T-helper 1 cell treated with Interleukin-12 subunit alpha and Interleukin-12 subunit beta and Interleukin-4 antibody, amounts not matched to agents 30 μg/mL and 1 μg/mL, for 36 hours (primary cell): ENCODE measurements at regions not wholly inside any gene's neighbourhood (a gene's known extent, or its start where the extent isn't known, plus 50 kb on each side); places are given as distances from the start of the nearest gene placed in this dataset.

ENCODE experiments used
- H3K27ac Mint-ChIP-seq: one replicate; pipeline ENCODE4 v1.8.0; 2021; ENCODE audit warnings: mild to moderate bottlenecking, mixed read lengths
- H3K27me3 Mint-ChIP-seq: one replicate; pipeline ENCODE4 v1.8.0; 2021; ENCODE audit warnings: low read depth, mixed read lengths
- H3K36me3 Mint-ChIP-seq: one replicate; pipeline ENCODE4 v1.8.0; 2021; ENCODE audit warnings: low read depth, mixed read lengths
- H3K4me1 Mint-ChIP-seq: one replicate; pipeline ENCODE4 v1.8.0; 2021; ENCODE audit warnings: low read depth, mixed read lengths
- H3K4me3 Mint-ChIP-seq: one replicate; pipeline ENCODE4 v1.8.0; 2021; ENCODE audit warnings: mild to moderate bottlenecking, moderate library complexity, mixed read lengths
- H3K9me3 Mint-ChIP-seq: one replicate; pipeline ENCODE4 v1.8.0; 2021; ENCODE audit warnings: mixed read lengths

- Mint-ChIP-seq H3K4me3 (no peak overlapping the region), H3K9me3 (peaks cover 5% of the 10 kb centered on the region), H3K4me1 (no peaks in the 10 kb centered on the region), H3K36me3 (no peaks in the 10 kb centered on the region), H3K27ac (no peak overlapping the region), H3K27me3 (no peaks in the 10 kb centered on the region)
Observed at GRCh38 chr5:124238350-124238749, 508.1 kb downstream of the ZNF608 start.

- H3K4me1 Mint-ChIP-seq = no peaks in the 10 kb centered on the region
- no peak overlapping the region for H3K4me3 Mint-ChIP-seq
- H3K27ac Mint-ChIP-seq = no peak overlapping the region
- H3K36me3 Mint-ChIP-seq = no peaks in the 10 kb centered on the region
- no peaks in the 10 kb centered on the region for H3K27me3 Mint-ChIP-seq
- peaks cover 5% of the 10 kb centered on the region for H3K9me3 Mint-ChIP-seq
Observed at GRCh38 chr5:124237206-124237695, 509.2 kb downstream of the ZNF608 start.

- Mint-ChIP-seq H3K9me3 (no peaks in the 10 kb centered on the region), H3K36me3 (no peaks in the 10 kb centered on the region), H3K27ac (no peak overlapping the region), H3K4me1 (no peaks in the 10 kb centered on the region), H3K4me3 (no peak overlapping the region), H3K27me3 (no peaks in the 10 kb centered on the region)
Observed at GRCh38 chr5:124236361-124237205, 509.9 kb downstream of the ZNF608 start.

- Mint-ChIP-seq H3K4me1 (no peaks in the 10 kb centered on the region), H3K4me3 (no peak overlapping the region), H3K27ac (no peak overlapping the region)
Observed at GRCh38 chr5:124235576-124235975, 510.9 kb downstream of the ZNF608 start.

DNA sequence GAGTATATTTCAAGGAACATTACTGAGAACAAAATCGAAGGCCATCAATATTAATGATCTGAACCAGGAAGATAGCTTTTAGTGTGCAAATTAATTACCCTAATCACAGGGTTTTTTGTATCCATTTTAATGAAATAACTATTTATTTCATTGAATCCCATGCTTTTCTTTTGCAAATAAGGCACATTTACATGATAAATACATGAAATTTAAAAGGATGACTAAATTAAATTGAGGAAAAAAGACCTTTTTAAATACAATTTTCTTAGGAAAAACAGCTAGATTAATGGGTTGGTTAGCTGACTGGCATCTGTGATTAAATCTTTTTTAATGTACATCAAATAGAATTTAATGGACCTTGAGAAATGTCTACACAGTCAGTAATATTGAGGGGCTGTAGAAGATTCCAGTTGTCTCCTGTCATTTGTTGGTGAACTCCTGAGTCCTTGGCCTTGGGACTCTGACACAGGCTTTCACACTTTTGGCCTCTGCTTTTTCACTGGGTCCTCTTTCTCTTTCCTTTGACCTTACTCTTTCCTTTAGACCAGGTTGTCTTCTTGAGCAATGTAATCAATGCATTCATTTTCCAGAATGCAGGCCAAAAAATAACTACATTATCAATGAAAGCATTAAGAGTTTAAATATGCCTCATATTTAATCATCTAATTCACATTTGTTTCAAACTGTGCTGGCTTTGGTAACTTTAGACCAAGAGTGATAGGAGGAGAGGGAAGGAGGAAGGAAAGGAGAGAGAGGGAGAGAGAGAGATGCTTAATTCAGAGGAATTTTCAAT, 511.5 kb downstream of the ZNF608 start:
- no peak overlapping the region for H3K27ac Mint-ChIP-seq
- no peaks in the 10 kb centered on the region for H3K27me3 Mint-ChIP-seq
- H3K4me3 Mint-ChIP-seq = no peak overlapping the region
- H3K36me3 Mint-ChIP-seq = no peaks in the 10 kb centered on the region
- H3K4me1 Mint-ChIP-seq = no peaks in the 10 kb centered on the region
- H3K9me3 Mint-ChIP-seq = no peaks in the 10 kb centered on the region

More at GRCh38 chr5:124235576-124235975, 510.9 kb downstream of the ZNF608 start:
- no peaks in the 10 kb centered on the region for H3K9me3 Mint-ChIP-seq
- H3K36me3 Mint-ChIP-seq = no peaks in the 10 kb centered on the region
- H3K27me3 Mint-ChIP-seq = no peaks in the 10 kb centered on the region

- no peaks in the 10 kb centered on the region for H3K4me1 Mint-ChIP-seq
- H3K27ac Mint-ChIP-seq = no peak overlapping the region
- H3K9me3 Mint-ChIP-seq = no peaks in the 10 kb centered on the region
- H3K27me3 Mint-ChIP-seq = no peaks in the 10 kb centered on the region
- no peaks in the 10 kb centered on the region for H3K36me3 Mint-ChIP-seq
- H3K4me3 Mint-ChIP-seq = no peak overlapping the region
Observed at GRCh38 chr5:124234022-124234769, 512.2 kb downstream of the ZNF608 start.

GRCh38 chr5:124232515-124232914, 513.9 kb downstream of the ZNF608 start:
- no peaks in the 10 kb centered on the region for H3K9me3 Mint-ChIP-seq
- H3K4me3 Mint-ChIP-seq = no peak overlapping the region
- H3K36me3 Mint-ChIP-seq = no peaks in the 10 kb centered on the region
- H3K27ac Mint-ChIP-seq = no peak overlapping the region
- no peaks in the 10 kb centered on the region for H3K27me3 Mint-ChIP-seq
- H3K4me1 Mint-ChIP-seq = no peaks in the 10 kb centered on the region

- Mint-ChIP-seq H3K4me3 (no peak overlapping the region), H3K27ac (no peak overlapping the region), H3K4me1 (no peaks in the 10 kb centered on the region), H3K9me3 (no peaks in the 10 kb centered on the region), H3K27me3 (no peaks in the 10 kb centered on the region), H3K36me3 (no peaks in the 10 kb centered on the region)
Observed at GRCh38 chr5:124231802-124232201, 514.6 kb downstream of the ZNF608 start.

DNA sequence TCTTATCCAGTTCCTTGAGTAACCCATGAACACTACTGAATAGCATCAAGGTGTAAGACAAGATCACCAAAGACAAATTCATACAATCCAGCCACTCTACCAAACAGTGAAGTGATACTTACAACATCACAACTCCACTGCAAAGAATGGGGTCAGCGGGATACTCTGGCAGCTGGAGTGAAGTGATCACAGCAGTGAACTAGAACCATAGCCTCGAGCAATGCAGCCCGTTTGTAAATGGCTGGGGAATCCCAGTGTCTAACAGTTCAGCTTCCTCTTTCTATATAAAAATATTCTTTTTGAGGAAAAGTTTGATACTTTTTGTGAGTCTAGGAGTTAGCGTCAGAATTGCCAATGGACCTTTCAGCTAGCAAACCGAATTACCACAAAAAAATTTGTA, 515.2 kb downstream of the ZNF608 start:
- no peak overlapping the region for H3K4me3 Mint-ChIP-seq
- no peaks in the 10 kb centered on the region for H3K4me1 Mint-ChIP-seq
- H3K27ac Mint-ChIP-seq = no peak overlapping the region

GRCh38 chr5:124230456-124230855, 516.0 kb downstream of the ZNF608 start:
- Mint-ChIP-seq H3K4me1 (no peaks in the 10 kb centered on the region), H3K9me3 (peaks cover 3% of the 10 kb centered on the region), H3K27ac (no peak overlapping the region), H3K27me3 (no peaks in the 10 kb centered on the region), H3K36me3 (no peaks in the 10 kb centered on the region), H3K4me3 (no peak overlapping the region)

More for the DNA sequence above, 515.2 kb downstream of the ZNF608 start:
- Mint-ChIP-seq H3K9me3 (peaks cover 2% of the 10 kb centered on the region), H3K36me3 (no peaks in the 10 kb centered on the region), H3K27me3 (no peaks in the 10 kb centered on the region)

DNA sequence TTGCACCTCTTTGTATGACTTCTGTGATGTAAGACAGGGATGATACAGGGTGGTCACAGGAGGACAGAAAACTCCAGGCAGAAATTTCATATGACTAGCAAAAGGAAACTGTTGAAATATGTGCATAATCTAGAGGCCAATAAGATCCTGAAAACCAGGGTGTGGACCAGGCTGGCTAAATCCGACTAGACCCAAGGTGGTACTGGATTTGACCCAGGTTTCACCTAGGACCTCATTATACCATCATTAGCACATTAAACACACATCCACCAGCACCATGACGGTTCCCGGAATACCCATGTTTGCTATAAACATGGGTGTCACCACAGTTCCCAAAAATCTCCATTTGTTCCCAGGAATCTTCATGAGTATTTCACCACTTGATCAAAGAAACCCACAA, 517.1 kb downstream of the ZNF608 start:
- H3K4me1 Mint-ChIP-seq = no peaks in the 10 kb centered on the region

DNA sequence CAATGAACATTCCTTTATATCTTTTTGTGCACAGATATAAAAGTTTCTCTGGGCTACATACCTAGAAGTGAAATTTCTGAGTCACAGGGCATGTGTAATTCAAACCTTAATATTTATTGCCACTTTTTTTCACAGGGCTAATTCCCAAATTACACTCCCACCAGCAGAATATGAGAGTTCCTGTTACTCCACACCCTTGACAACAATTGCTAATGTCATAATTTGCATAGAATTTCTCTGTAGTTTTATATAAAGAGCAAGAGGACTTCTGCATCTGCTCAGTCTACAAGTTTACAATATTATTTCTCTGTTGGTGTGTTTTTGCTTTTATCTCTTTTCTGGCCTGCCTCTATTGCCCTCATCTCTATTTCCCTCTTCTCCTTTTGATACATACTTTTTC, 518.5 kb downstream of the ZNF608 start:
- Mint-ChIP-seq H3K27me3 (no peaks in the 10 kb centered on the region), H3K9me3 (peaks cover 9% of the 10 kb centered on the region), H3K27ac (no peak overlapping the region), H3K4me1 (no peaks in the 10 kb centered on the region), H3K36me3 (no peaks in the 10 kb centered on the region), H3K4me3 (no peak overlapping the region)

More for the DNA sequence above, 517.1 kb downstream of the ZNF608 start:
- no peak overlapping the region for H3K27ac Mint-ChIP-seq
- H3K9me3 Mint-ChIP-seq = peaks cover 9% of the 10 kb centered on the region
- no peak overlapping the region for H3K4me3 Mint-ChIP-seq
- no peaks in the 10 kb centered on the region for H3K27me3 Mint-ChIP-seq
- no peaks in the 10 kb centered on the region for H3K36me3 Mint-ChIP-seq

DNA sequence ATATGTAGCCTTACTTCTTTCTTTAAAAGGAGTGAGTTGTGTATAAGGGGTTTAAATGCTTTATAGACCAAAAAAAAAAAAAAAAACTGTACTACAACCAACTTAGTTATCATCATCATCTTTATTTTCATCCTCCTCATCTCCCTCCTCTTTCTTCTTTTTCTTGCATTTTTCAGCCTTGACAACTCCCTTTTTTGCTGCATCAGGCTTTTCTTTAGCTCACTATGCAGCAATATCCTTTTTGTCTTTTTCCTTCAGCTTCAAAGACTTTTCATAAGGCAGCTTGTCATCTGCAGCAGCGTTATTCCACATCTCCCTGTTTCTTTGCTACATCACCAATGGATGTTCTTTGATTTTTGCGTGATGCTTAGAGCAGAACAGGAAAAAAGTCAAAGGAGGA, 526.0 kb downstream of the ZNF608 start:
- Mint-ChIP-seq H3K27ac (no peak overlapping the region), H3K27me3 (no peaks in the 10 kb centered on the region), H3K4me3 (no peak overlapping the region), H3K36me3 (no peaks in the 10 kb centered on the region), H3K9me3 (peaks cover 12% of the 10 kb centered on the region), H3K4me1 (no peaks in the 10 kb centered on the region)

DNA sequence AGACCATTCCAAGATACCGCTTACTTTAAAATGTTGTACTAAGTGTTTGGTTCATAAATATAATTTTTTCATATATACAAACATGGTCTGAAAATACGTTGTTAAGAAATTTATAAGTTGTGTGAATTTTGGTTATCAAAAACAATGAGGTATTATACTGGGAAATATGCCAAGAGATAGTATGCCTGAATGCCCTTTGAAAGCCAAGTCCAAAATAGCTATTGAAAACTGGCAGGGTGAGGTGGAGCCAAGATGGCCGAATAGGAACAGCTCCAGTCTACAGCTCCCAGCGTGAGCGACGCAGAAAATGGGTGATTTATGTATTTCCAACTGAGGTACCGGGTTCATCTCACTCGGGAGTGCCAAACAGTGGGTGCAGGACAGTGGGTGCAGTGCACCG, 533.5 kb downstream of the ZNF608 start:
- no peak overlapping the region for H3K4me3 Mint-ChIP-seq
- H3K4me1 Mint-ChIP-seq = no peaks in the 10 kb centered on the region
- no peaks in the 10 kb centered on the region for H3K36me3 Mint-ChIP-seq
- H3K9me3 Mint-ChIP-seq = peaks cover 16% of the 10 kb centered on the region
- H3K27ac Mint-ChIP-seq = no peak overlapping the region
- H3K27me3 Mint-ChIP-seq = no peaks in the 10 kb centered on the region
